Activated CD4-positive, alpha-beta memory T cell treated with anti-CD3 and anti-CD28 coated beads, Interleukin-2, amount 10 ng/mL, durations not matched to agents 7 days and 5 days (primary cell): ENCODE measurements at regions not wholly inside any gene's neighbourhood (a gene's known extent, or its start where the extent isn't known, plus 50 kb on each side); places are given as distances from the start of the nearest gene placed in this dataset.
A peak's percentile ranks its signal among the peaks of the same experiment; 100 is the strongest.
"Not testable (repeated sequence)": the region's sequence is repeated elsewhere in the genome, so short reads cannot be mapped to it uniquely, and the experiment has no call there.

Source experiments
- CTCF ChIA-PET: fragments of 350-600 bp; sonication (Branson Sonifier 250); formaldehyde crosslinking; loops from one replicate; lab custom pipeline; 2021; ENCODE audit warnings: antibody characterized with exemption, inconsistent platforms; lab: Charles Lee
- POLR2A ChIA-PET: fragments of 350-600 bp; sonication (Branson Sonifier 250); formaldehyde crosslinking; loops from one replicate; lab custom pipeline; 2021; ENCODE audit warnings: antibody characterized with exemption; lab: Charles Lee
- DNase-seq: peaks from one replicate; pipeline ENCODE4 v3.0.0-alpha.2; 2020
- H3K27ac Mint-ChIP-seq: one replicate; pipeline ENCODE4 v1.8.0; 2021; ENCODE audit warnings: mild to moderate bottlenecking, mixed read lengths
- H3K27me3 Mint-ChIP-seq: one replicate; pipeline ENCODE4 v1.8.0; 2021; ENCODE audit warnings: mixed read lengths
- H3K36me3 Mint-ChIP-seq: one replicate; pipeline ENCODE4 v1.8.0; 2021; ENCODE audit warnings: low read depth, mixed read lengths
- H3K4me1 Mint-ChIP-seq: one replicate; pipeline ENCODE4 v1.8.0; 2021; ENCODE audit warnings: mixed read lengths
- H3K4me3 Mint-ChIP-seq: one replicate; pipeline ENCODE4 v1.8.0; 2021; ENCODE audit warnings: mild to moderate bottlenecking, mixed read lengths
- H3K9me3 Mint-ChIP-seq: one replicate; pipeline ENCODE4 v1.8.0; 2021; ENCODE audit warnings: mixed read lengths

DNA sequence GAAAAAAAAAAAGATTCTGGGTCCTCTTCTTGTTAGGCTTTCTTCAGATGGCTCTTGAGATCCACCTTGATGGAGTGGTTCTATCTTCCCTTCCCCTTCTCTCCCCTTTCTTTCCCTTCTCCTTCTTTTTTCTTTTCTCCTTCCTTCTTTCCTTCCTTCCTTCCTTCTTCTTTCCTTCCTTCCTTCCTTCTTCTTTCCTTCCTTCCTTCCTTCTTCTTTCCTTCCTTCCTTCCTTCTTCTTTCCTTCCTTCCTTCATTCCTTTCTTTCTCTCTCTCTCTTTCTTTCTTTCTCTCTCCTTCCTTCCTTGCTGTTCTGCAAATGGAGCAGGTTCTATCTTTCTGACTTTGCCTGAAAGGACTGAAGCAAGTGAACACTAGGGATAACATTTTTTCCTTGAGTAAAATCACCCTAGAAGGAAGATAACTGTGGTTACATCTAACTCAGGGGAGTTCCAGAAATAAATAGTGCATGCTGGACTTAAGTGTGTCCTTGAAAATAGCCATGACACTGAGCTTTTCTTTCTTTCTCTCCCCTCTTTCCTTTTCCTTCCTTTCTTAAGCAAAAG, 68.8 kb upstream of the SEC14L1 start:
- H3K4me3 Mint-ChIP-seq = no peak overlapping the region
- no peaks in the 10 kb centered on the region for H3K9me3 Mint-ChIP-seq
- H3K27me3 Mint-ChIP-seq = peaks cover 35% of the 10 kb centered on the region
- no peak for DNase-seq
- H3K36me3 Mint-ChIP-seq = no peaks in the 10 kb centered on the region
- no peak overlapping the region for H3K27ac Mint-ChIP-seq
- ChIA-PET CTCF (interaction anchor here (1.4 kb wide), 2 partner anchors 11 to 15 kb away, joined by 3 to 4 read pairs; no protein-coding TSS in a partner anchor), POLR2A (no interaction called here)
- H3K4me1 Mint-ChIP-seq = no peaks in the 10 kb centered on the region

DNA sequence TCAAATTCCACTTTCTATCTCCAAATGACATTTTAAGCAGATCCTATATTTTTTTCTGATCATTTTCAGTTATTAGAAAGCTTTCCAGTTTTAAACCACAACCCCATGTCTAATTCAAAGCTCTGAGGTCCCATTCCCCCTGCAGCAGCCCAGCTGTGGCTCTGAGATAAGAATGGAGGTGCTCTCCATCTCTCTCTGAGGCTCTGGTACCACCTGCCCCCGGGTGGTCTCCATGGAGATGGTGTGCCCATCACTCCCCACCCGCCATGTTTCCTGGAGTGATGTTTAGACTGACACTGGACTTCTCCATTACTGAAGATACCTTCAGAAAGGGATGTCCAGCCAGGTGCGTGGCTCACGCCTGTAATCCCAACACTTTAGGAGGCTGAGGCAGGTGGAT, 68.1 kb upstream of the SEC14L1 start:
- CTCF ChIA-PET = interaction anchor here (0.9 kb wide), 1 partner anchor 12 kb away, joined by 3 read pairs; no protein-coding TSS in a partner anchor
- H3K36me3 Mint-ChIP-seq = no peaks in the 10 kb centered on the region
- no peaks in the 10 kb centered on the region for H3K4me1 Mint-ChIP-seq
- POLR2A ChIA-PET = no interaction called here
- DNase-seq = no peak
- no peak overlapping the region for H3K27ac Mint-ChIP-seq
- no peaks in the 10 kb centered on the region for H3K9me3 Mint-ChIP-seq
- no peak overlapping the region for H3K4me3 Mint-ChIP-seq
- H3K27me3 Mint-ChIP-seq = peaks cover 31% of the 10 kb centered on the region

DNA sequence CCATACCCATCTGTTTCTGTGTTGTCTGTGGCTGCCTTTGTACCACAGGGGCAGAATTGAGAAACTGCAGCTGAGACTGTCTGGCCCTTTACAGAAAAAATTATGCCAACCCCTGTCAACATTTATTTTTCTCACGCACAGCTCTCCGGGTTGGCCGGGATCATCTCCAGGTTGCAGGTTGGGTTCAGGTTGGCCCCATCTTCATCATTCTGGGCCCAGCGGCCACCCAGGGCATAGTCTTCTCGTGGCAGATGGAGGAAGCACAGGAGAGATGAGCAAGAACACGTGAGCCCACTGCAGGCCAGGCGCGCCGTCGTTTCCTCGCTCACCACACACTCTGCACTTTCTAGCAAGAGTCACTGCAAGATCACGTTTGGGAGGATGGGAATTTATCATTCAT, 66.1 kb upstream of the SEC14L1 start:
- Mint-ChIP-seq H3K4me1 (no peaks in the 10 kb centered on the region), H3K9me3 (no peaks in the 10 kb centered on the region), H3K27ac (no peak overlapping the region), H3K36me3 (no peaks in the 10 kb centered on the region), H3K27me3 (peaks cover 29% of the 10 kb centered on the region), H3K4me3 (no peak overlapping the region)
- ChIA-PET CTCF (no interaction called here), POLR2A (no interaction called here)
- no peak for DNase-seq

DNA sequence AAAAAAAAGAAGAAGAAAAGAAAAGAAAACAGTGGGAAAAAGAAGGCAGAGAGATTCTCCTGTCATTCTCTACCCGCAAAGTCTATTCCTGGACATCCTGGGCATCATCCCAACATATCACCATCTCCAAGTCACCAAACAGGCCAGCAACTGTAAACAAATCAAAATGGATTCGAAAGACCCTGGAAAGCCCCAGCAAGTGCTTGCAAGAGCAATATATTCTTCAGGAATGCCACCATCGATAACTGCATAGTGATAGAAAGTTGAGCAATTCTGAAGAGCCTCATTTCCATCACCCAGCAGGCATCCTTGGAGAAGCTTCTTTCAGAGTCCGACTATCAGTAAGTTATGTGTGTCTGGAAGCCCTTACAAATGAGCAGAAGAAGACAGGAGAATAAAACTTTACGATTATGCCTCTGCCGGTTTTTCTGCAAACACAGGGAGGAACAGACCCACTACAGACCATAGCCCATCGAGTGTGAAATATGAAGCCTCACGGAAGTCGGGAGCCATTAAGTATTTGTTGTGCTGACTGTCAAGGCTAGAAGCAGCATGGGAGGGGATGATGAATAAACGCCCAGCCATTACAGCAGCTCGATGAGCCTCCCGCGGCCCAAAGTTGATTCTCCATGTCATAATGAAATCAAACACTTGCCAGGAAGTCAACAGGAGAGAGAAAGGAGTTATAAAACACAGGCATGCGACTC, 64.5 kb upstream of the SEC14L1 start:
- no peaks in the 10 kb centered on the region for H3K9me3 Mint-ChIP-seq
- DNase-seq = no peak
- no peak overlapping the region for H3K27ac Mint-ChIP-seq
- H3K27me3 Mint-ChIP-seq = peaks cover 28% of the 10 kb centered on the region
- ChIA-PET CTCF (no interaction called here), POLR2A (interaction anchor here (0.6 kb wide), 1 partner anchor 416 kb away, joined by 3 read pairs; no protein-coding TSS in a partner anchor)
- H3K36me3 Mint-ChIP-seq = no peaks in the 10 kb centered on the region
- no peak overlapping the region for H3K4me3 Mint-ChIP-seq
- no peaks in the 10 kb centered on the region for H3K4me1 Mint-ChIP-seq

DNA sequence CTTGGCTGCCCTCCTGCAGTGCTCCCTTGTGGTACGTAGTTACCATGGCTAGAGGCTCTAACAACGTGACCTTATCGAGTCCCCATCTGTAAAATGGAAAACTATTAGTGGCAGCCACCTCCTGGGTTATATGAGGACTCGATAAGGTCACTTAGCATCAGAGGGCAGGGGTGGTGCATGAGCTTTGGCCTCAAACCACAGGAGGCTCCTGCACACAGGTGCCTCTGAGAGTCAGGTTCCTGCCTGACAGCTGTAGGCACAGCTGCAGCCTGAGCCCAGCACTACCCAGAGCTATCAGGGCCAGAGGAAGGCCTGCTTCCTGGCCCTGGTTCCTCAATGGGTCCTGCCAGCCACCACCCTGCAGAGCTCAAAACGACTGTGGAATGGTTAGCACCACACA, 57.2 kb upstream of the SEC14L1 start:
- Mint-ChIP-seq H3K9me3 (no peaks in the 10 kb centered on the region), H3K4me1 (peaks cover 21% of the 10 kb centered on the region), H3K27ac (no peak overlapping the region), H3K36me3 (peaks cover 1% of the 10 kb centered on the region), H3K4me3 (no peak overlapping the region), H3K27me3 (peaks cover 6% of the 10 kb centered on the region)
- no peak for DNase-seq
- ChIA-PET POLR2A (no interaction called here), CTCF (interaction anchor here (0.8 kb wide), 1 partner anchor 215 kb away, joined by 3 read pairs; the partner anchor contains the start of gene MGAT5B)

DNA sequence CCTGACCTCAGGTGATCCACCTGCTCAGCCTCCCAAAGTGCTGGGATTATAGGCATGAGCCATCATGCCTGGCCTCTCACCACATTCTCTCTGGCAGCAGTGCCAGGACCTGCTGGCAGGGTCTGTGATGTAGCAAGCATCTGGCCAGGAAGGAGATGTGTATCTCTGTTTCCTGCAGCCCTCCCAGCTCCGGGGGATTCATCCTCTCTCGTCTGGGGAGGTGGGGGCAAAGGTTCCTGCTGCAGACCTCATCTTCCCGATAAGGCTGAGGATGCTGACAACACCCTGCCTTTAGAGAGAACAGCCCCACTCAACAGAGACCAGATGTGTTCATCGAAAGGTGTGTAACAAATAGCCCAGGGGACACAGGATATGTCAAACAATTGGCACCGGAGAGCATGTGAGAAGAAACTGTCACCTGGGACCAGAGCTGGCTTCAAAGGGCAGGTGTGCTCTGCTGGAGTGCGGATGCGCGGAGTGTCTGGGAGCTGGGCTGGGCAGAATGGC, 54.8 kb upstream of the SEC14L1 start:
- Mint-ChIP-seq H3K36me3 (peaks cover 23% of the 10 kb centered on the region), H3K27ac (no peak overlapping the region), H3K4me1 (peaks cover 42% of the 10 kb centered on the region), H3K4me3 (no peak overlapping the region), H3K27me3 (peaks cover 4% of the 10 kb centered on the region), H3K9me3 (no peaks in the 10 kb centered on the region)
- POLR2A ChIA-PET = interaction anchor here (1.1 to 1.4 kb wide), 2 partner anchors 42 to 162 kb away, joined by 4 to 5 read pairs; no protein-coding TSS in a partner anchor
- DNase-seq = no peak
- CTCF ChIA-PET = interaction anchor here (0.7 to 3.7 kb wide), 9 partner anchors 42 to 334 kb away, joined by 3 to 25 read pairs (median 6); partner anchors contain the start of gene SEC14L1

DNA sequence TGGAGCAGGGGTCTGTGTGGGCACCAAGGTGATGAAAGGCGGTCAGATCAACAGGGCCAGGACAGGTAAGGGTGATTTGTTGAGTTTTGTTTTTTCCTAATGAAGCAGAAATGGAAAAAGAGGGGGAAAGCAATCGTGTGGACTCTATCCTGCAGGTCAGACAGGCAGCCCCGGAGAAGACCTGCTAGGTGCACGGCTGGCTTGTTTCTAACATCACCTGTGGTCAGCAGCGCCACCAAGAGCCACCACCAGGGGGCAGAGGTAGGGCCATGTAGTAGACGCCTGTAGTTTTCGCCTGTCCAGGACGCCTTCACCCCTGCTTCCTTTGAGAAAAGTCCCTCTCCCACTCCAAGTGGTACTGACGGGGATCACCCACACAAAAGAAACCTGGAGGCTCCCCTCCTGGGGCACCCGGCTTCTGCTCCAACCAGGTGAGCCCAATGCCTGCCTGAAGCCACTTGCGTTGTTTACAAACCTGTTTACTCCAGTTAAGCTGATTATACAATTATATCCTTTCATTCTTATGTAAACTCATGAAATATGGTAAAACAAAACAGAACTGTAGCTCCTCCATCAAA, 54.2 kb upstream of the SEC14L1 start:
- POLR2A ChIA-PET = interaction anchor here (1.1 to 4.8 kb wide), 4 partner anchors 41 to 162 kb away, joined by 4 to 51 read pairs (median 4); partner anchors contain the start of gene SEC14L1
- CTCF ChIA-PET = interaction anchor here (0.6 to 3.7 kb wide), 24 partner anchors 12 to 335 kb away, joined by 3 to 25 read pairs (median 4); partner anchors contain the start of genes MGAT5B and SEC14L1
- H3K4me3 Mint-ChIP-seq = no peak overlapping the region
- DNase-seq = peak; percentile 82
- H3K9me3 Mint-ChIP-seq = no peaks in the 10 kb centered on the region
- H3K27ac Mint-ChIP-seq = no peak overlapping the region
- peaks cover 48% of the 10 kb centered on the region for H3K4me1 Mint-ChIP-seq
- H3K36me3 Mint-ChIP-seq = peaks cover 27% of the 10 kb centered on the region
- peaks cover 4% of the 10 kb centered on the region for H3K27me3 Mint-ChIP-seq

DNA sequence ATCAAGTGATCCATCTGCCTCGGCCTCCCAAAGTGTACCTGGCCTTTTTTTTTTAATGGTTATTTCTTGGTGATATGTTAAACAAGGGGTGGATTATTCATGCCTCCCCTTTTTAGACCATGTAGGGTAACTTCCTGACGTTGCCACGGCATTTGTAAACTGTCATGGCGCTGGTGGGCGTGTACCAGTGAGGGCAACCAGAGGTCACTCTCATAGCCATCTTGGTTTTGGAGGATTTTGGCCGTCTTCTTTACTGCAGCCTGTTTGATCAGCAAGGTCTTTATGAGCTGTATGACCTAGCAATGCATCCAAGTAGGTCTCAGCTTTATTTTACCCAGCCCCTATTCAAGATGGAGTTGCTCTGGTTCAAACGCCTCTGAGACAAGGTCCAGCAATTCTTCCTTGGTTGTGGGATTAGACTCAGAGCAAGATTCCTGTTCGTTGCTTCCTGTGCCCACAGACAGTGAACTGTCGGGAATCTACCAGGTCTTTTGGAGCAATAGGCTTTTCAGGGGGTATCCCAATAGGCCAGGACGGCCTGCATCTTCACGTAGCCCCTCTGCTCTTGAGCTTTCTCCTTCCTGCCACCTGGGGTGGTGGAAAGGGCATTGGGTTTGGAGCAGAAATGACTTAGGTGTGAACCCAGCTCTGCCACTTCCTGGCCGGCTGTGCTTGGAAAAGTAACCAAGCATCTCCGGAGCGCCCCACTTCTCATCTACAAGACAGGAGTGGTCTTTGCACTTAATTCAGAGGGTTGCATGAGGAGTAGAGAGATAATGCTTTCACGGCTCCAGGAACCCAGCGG, 52.9 kb upstream of the SEC14L1 start:
- DNase-seq = no peak
- Mint-ChIP-seq H3K4me3 (peak overlapping the region; percentile 91), H3K27me3 (peaks cover 1% of the 10 kb centered on the region), H3K4me1 (peaks cover 54% of the 10 kb centered on the region), H3K36me3 (peaks cover 36% of the 10 kb centered on the region), H3K9me3 (no peaks in the 10 kb centered on the region), H3K27ac (peak overlapping the region; percentile 95)
- ChIA-PET POLR2A (interaction anchor here (0.8 to 4.8 kb wide), 15 partner anchors 14 to 870 kb away, joined by 3 to 51 read pairs (median 4); partner anchors contain the start of genes JMJD6, METTL23, SEC14L1 and SRSF2), CTCF (interaction anchor here (0.7 to 3.7 kb wide), 19 partner anchors 9 to 220 kb away, joined by 3 to 25 read pairs (median 6); partner anchors contain the start of genes MGAT5B and SEC14L1)

DNA sequence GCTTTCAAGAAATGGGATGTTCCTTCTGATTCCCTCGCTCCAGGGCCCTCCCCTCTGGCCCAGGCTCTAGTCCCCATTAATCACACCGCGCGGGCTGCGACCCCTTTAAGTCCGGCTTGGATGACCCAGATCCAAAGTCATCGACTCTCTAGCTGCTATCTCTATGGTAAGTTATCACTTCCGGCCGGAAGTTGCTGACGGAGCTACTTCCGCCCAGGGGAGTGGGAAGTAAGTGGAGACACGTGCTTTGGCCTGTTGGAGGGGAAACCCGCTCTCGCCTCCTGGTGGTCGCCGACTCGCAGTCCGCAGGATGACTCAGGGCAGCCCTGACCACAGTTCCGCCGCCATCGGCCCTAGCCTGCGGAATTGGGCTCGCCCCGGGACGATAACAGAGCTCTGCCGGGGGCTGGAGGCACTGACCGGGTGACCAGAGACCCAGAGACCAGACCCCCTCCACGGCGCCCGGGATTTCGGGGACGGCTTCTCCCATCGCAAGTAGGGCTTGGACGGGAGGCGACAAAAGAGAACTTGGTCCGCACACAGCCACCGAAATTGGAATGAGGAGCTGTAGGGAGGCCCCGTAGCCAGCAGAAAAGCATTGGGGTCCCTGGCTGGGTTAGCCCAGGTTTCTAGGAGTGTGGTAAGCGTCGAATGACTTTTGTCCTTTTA, 52.2 kb upstream of the SEC14L1 start:
- ChIA-PET CTCF (interaction anchor here (0.9 to 3.7 kb wide), 15 partner anchors 10 to 272 kb away, joined by 3 to 25 read pairs (median 7); partner anchors contain the start of gene SEC14L1), POLR2A (interaction anchor here (0.8 to 4.8 kb wide), 15 partner anchors 14 to 870 kb away, joined by 3 to 51 read pairs (median 5); partner anchors contain the start of genes JMJD6, METTL23, SEC14L1 and SRSF2)
- H3K27me3 Mint-ChIP-seq = peaks cover 1% of the 10 kb centered on the region
- no peaks in the 10 kb centered on the region for H3K9me3 Mint-ChIP-seq
- peak overlapping the region; percentile 95 for H3K27ac Mint-ChIP-seq
- peak overlapping the region; percentile 91 for H3K4me3 Mint-ChIP-seq
- DNase-seq = peak; percentile 91
- peaks cover 43% of the 10 kb centered on the region for H3K36me3 Mint-ChIP-seq
- H3K4me1 Mint-ChIP-seq = peaks cover 59% of the 10 kb centered on the region

DNA sequence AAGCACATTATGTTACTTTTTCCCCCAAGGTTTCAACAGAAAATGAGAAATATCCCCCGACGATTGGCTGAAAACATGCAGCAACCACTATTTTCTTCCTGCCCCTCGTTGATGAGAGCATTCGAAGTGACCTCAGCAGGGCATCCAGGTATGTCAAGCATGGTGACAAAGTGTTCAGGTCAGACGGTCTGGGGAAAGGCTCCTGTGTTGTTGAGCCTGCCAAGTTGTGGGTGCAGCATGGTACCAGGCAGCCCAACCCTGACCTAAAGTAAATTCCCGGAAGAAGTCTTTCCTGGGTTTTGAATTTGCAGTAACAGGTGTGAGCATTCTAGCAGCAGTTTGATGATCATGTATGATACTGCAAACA, 51.7 kb upstream of the SEC14L1 start:
- ChIA-PET POLR2A (interaction anchor here (1.0 to 4.8 kb wide), 13 partner anchors 13 to 869 kb away, joined by 3 to 51 read pairs (median 5); partner anchors contain the start of genes JMJD6, METTL23, SEC14L1 and SRSF2), CTCF (interaction anchor here (0.9 to 3.0 kb wide), 12 partner anchors 10 to 272 kb away, joined by 3 to 24 read pairs (median 6); partner anchors contain the start of gene SEC14L1)
- peak overlapping the region; percentile 91 for H3K4me3 Mint-ChIP-seq
- peaks cover 59% of the 10 kb centered on the region for H3K4me1 Mint-ChIP-seq
- no peaks in the 10 kb centered on the region for H3K9me3 Mint-ChIP-seq
- no peak for DNase-seq
- peaks cover 48% of the 10 kb centered on the region for H3K36me3 Mint-ChIP-seq
- peaks cover 1% of the 10 kb centered on the region for H3K27me3 Mint-ChIP-seq
- H3K27ac Mint-ChIP-seq = peak overlapping the region; percentile 95

DNA sequence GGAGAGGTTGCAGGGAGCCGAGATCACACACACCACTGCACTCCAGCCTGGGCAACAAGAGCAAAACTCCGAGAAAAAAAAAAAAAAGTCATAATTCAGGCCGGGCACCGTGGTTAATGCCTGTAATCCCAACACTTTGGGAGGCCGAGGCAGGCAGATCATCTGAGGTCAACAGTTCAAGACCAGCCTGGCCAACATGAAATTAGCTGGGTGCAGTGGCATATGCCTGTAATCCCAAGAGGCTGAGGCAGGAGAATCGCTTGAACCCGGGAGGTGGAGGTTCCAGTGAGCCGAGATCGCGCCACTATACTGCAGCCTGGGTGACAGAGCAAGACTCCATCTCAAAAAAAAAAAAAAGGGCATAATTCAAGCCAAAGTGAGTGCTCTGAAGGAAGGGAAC, 50.8 kb upstream of the SEC14L1 start:
- H3K27me3 Mint-ChIP-seq, DNase-seq, H3K9me3 Mint-ChIP-seq: not testable (repeated sequence)
- H3K4me1 Mint-ChIP-seq = peaks cover 60% of the 10 kb centered on the region
- ChIA-PET POLR2A (interaction anchor here (0.6 to 4.8 kb wide), 5 partner anchors 35 to 346 kb away, joined by 4 to 51 read pairs (median 4); partner anchors contain the start of gene SEC14L1), CTCF (interaction anchor here (0.9 to 1.5 kb wide), 2 partner anchors 11 to 50 kb away, joined by 3 read pairs; partner anchors contain the start of gene SEC14L1)
- peak overlapping the region; percentile 91 for H3K4me3 Mint-ChIP-seq
- H3K36me3 Mint-ChIP-seq = peaks cover 53% of the 10 kb centered on the region
- H3K27ac Mint-ChIP-seq = peak overlapping the region; percentile 95
